CD4-positive, alpha-beta T cell treated with Interleukin-21 for 1 hour (primary cell): ENCODE measurements at regions not wholly inside any gene's neighbourhood (a gene's known extent, or its start where the extent isn't known, plus 50 kb on each side); places are given as distances from the start of the nearest gene placed in this dataset.
"Not testable (repeated sequence)": the region's sequence is repeated elsewhere in the genome, so short reads cannot be mapped to it uniquely, and the experiment has no call there.

Experiments used
- DNase-seq: peaks from one replicate; pipeline ENCODE4 v3.0.0-alpha.2; 2020

- no peak for DNase-seq
These were observed 193.7 kb downstream of the TTC39B start for GRCh38 chr9:15113288-15113687.

- DNase-seq: no peak
These were observed 195.9 kb downstream of the TTC39B start for GRCh38 chr9:15111071-15111470.

- DNase-seq: peak; percentile 51
These were observed 194.7 kb upstream of the FREM1 start for GRCh38 chr9:15104826-15105420.

GRCh38 chr9:15103290-15103689 is 193.1 kb upstream of the FREM1 start:
- no peak for DNase-seq

GRCh38 chr9:15101095-15101494 is 190.9 kb upstream of the FREM1 start:
- DNase-seq: no peak

GRCh38 chr9:15100571-15100970 is 190.3 kb upstream of the FREM1 start:
- no peak for DNase-seq

GRCh38 chr9:15096972-15097371 is 186.7 kb upstream of the FREM1 start:
- no peak for DNase-seq

- no peak for DNase-seq
These were observed 176.6 kb upstream of the FREM1 start for GRCh38 chr9:15086778-15087324.

- no peak for DNase-seq
These were observed 176.0 kb upstream of the FREM1 start for GRCh38 chr9:15086156-15086763.

GRCh38 chr9:15081021-15081753 is 171.0 kb upstream of the FREM1 start:
- no peak for DNase-seq

- no peak for DNase-seq
These were observed 170.2 kb upstream of the FREM1 start for GRCh38 chr9:15080401-15080800.

- no peak for DNase-seq
These were observed 169.8 kb upstream of the FREM1 start for GRCh38 chr9:15079989-15080388.

GRCh38 chr9:15077946-15078729 is 167.9 kb upstream of the FREM1 start:
- no peak for DNase-seq

GRCh38 chr9:15073620-15074019 is 163.4 kb upstream of the FREM1 start:
- DNase-seq: no peak

- no peak for DNase-seq
These were observed 160.5 kb upstream of the FREM1 start for GRCh38 chr9:15070716-15071115.

GRCh38 chr9:15069106-15069505 is 158.9 kb upstream of the FREM1 start:
- no peak for DNase-seq

- DNase-seq: no peak
These were observed 158.0 kb upstream of the FREM1 start for GRCh38 chr9:15068261-15068660.

GRCh38 chr9:15059003-15059402 is 148.8 kb upstream of the FREM1 start:
- no peak for DNase-seq

- DNase-seq: no peak
These were observed 148.0 kb upstream of the FREM1 start for GRCh38 chr9:15058236-15058635.

- DNase-seq: not testable (repeated sequence)
These were observed 145.1 kb upstream of the FREM1 start for GRCh38 chr9:15055284-15055683.

GRCh38 chr9:15048772-15049171 is 138.5 kb upstream of the FREM1 start:
- no peak for DNase-seq

- no peak for DNase-seq
These were observed 136.9 kb upstream of the FREM1 start for GRCh38 chr9:15047028-15047551.

- no peak for DNase-seq
These were observed 123.1 kb upstream of the FREM1 start for GRCh38 chr9:15033316-15033715.
